ENCODE measurements at regions not wholly inside any gene's neighbourhood (a gene's known extent, or its start where the extent isn't known, plus 50 kb on each side); places are given as distances from the start of the nearest gene placed in this dataset.

DNA sequence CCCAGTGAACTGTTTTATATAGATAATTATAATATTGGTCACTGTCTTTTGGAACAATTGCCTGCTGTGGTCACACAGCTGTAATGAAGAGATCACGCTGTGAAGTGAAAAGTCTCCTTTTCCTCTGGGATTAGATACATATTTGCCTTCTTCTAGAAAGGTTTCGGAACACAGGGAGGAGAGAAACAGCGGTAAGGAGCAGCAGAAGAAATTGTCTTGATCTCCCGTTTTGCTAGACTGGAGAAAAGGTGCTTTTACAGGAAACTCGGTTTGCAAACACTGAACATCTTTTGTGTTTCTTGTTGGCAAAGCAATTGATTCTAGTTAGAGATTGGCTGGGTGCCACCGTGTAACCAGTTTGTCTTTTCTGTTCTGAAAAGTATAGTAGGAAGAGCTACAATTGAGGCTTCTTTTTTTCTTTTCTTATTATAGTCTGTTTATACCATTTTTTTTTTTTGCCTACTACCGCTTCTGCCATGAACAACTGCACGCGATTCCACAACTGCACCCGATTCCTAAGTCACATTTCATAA is 404.1 kb upstream of the ID4 start:
- intact Hi-C loops (cut with DNase I; ENCODE audit: low total_unique reads): no loop called here
- DNase-seq: peak in 1 of 2 donors; percentile 50
- WGBS, 5 donors: 46 to 56% (median 48%) methylated on average over 10 of the region's 10 CpGs

DNA sequence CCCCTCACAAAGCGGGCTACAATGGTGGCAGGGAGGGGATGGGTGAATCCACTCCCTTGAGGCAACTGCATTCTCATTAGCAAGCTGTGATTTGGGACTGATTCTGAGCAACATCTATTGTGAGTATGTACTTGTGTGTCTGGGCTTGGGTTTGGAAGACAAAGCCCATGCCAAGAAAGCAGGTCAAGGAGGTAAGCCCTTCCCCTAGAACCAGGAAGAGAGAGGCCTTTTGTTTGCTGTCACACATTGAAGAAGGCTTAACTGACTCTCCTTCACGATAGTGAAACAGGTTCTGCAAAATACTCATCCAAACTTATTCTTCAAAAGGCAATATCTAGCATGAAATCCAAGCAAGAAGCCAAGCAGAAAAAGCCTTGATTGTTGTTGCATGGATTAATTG is 403.1 kb upstream of the ID4 start:
- WGBS, 5 donors: 78 to 80% (median 78%) methylated on average over 2 of the region's 2 CpGs
- intact Hi-C loops (cut with DNase I; ENCODE audit: low total_unique reads): no loop called here
- no peak overlapping the region for H3K4me3 ChIP-seq

More for the DNA sequence above, 404.1 kb upstream of the ID4 start:
- no peaks in the 10 kb centered on the region for H3K9me3 ChIP-seq
- H3K27me3 ChIP-seq: no peaks in the 10 kb centered on the region
- no peaks in the 10 kb centered on the region for H3K4me1 ChIP-seq
- no peak overlapping the region for H3K27ac ChIP-seq
- no peak for TF ChIP-seq EP300 (IDR thresholded peaks at IDR 0.05)
- no peak for TF ChIP-seq POLR2A (IDR thresholded peaks at IDR 0.05)
- TF ChIP-seq, protein P1, sequence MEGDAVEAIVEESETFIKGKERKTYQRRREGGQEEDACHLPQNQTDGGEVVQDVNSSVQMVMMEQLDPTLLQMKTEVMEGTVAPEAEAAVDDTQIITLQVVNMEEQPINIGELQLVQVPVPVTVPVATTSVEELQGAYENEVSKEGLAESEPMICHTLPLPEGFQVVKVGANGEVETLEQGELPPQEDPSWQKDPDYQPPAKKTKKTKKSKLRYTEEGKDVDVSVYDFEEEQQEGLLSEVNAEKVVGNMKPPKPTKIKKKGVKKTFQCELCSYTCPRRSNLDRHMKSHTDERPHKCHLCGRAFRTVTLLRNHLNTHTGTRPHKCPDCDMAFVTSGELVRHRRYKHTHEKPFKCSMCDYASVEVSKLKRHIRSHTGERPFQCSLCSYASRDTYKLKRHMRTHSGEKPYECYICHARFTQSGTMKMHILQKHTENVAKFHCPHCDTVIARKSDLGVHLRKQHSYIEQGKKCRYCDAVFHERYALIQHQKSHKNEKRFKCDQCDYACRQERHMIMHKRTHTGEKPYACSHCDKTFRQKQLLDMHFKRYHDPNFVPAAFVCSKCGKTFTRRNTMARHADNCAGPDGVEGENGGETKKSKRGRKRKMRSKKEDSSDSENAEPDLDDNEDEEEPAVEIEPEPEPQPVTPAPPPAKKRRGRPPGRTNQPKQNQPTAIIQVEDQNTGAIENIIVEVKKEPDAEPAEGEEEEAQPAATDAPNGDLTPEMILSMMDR (IDR thresholded peaks at IDR 0.05): no peak
- no peak for TF ChIP-seq POLR2AphosphoS5 (IDR thresholded peaks at IDR 0.05)
- H3K36me3 ChIP-seq: no peaks in the 10 kb centered on the region
- no peak overlapping the region for H3K4me3 ChIP-seq

DNA sequence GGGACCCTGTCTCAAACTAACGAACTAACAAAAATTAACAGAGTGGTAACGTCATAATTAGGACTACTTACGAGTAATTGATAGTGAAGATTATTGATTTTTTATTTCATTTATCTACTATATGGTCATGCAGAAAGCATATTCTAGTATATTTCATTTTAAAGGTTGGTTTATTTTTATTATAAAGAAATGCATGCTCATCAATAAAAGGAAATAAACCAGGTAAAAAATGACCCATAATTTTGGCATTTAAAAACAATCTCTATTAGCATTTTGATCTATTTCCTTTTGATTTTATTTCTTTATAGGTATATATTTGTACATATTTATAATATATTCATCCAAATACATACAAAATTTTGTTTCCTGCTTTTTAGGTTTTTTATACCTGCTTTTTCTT is 401.4 kb upstream of the ID4 start:
- H3K4me1 ChIP-seq: no peaks in the 10 kb centered on the region
- intact Hi-C loops (cut with DNase I; ENCODE audit: low total_unique reads): no loop called here
- 74 to 98% (median 81%) methylated on average over 3 of the region's 3 CpGs for WGBS, 5 donors
- TF ChIP-seq POLR2A (IDR thresholded peaks at IDR 0.05): no peak
- no peak for TF ChIP-seq POLR2AphosphoS5 (IDR thresholded peaks at IDR 0.05)
- TF ChIP-seq, protein P1 (IDR thresholded peaks at IDR 0.05): no peak
- no peak for TF ChIP-seq EP300 (IDR thresholded peaks at IDR 0.05)
- no peaks in the 10 kb centered on the region for H3K27me3 ChIP-seq
- no peaks in the 10 kb centered on the region for H3K9me3 ChIP-seq
- no peak for DNase-seq
- H3K4me3 ChIP-seq: no peak overlapping the region
- no peak overlapping the region for H3K27ac ChIP-seq
- H3K36me3 ChIP-seq: no peaks in the 10 kb centered on the region

More for the DNA sequence above, 403.1 kb upstream of the ID4 start:
- Histone ChIP-seq H3K27me3 (no peaks in the 10 kb centered on the region), H3K4me1 (no peaks in the 10 kb centered on the region), H3K27ac (no peak overlapping the region), H3K36me3 (no peaks in the 10 kb centered on the region), H3K9me3 (no peaks in the 10 kb centered on the region)
- TF ChIP-seq EP300 (IDR thresholded peaks at IDR 0.05) (no peak), POLR2A (IDR thresholded peaks at IDR 0.05) (no peak), POLR2AphosphoS5 (IDR thresholded peaks at IDR 0.05) (no peak)
- TF ChIP-seq, protein P1 (IDR thresholded peaks at IDR 0.05): no peak
- DNase-seq: no peak

DNA sequence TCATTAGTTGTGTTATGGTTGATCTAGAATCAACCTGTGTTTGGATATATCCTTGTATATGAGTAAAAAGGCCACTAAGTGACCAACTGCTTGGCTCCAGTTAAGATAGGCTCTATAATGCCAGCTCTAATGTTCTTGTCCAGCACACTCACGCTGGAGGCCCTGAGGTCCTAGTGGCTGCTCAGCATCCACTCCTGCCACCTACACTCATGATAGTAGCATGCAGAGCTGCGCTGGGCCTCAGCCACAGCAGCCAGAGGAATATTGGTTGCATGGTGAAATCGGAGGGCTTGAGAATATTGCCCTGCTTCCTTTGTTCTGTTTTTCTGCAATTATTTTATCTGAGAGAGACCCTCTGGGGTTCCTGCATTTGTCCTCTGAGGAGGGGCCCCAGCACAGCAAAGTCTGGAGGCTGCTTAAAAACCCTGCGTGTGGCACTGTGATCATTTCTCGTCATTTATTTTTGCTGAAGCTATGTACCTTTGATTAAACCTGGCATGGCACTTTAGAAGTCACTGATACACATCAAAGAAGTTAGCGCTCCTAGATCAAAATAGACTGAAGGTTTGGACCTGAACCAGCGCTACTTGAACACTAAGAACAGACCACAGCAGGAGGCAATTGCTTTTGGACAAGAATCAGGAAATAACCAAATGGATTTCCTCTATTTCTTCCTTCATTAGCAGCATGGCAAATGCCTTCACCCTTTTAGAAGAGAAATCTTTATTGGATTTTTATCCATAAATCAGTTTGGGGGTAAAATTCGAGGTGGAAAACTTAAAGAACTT is 398.4 kb upstream of the ID4 start:
- H3K9me3 ChIP-seq: no peaks in the 10 kb centered on the region
- 79 to 89% (median 83%) methylated on average over 8 of the region's 8 CpGs for WGBS, 5 donors
- TF ChIP-seq POLR2A (IDR thresholded peaks at IDR 0.05): no peak
- TF ChIP-seq EP300 (IDR thresholded peaks at IDR 0.05): no peak
- TF ChIP-seq, protein P1 (IDR thresholded peaks at IDR 0.05): no peak
- no peak for TF ChIP-seq POLR2AphosphoS5 (IDR thresholded peaks at IDR 0.05)
- no peaks in the 10 kb centered on the region for H3K36me3 ChIP-seq
- DNase-seq: no peak
- H3K4me3 ChIP-seq: no peak overlapping the region
- intact Hi-C loops (cut with DNase I; ENCODE audit: low total_unique reads): no loop called here
- H3K4me1 ChIP-seq: no peaks in the 10 kb centered on the region
- no peak overlapping the region for H3K27ac ChIP-seq
- no peaks in the 10 kb centered on the region for H3K27me3 ChIP-seq
